Stomach (tissue), 4 donors: ENCODE measurements at regions not wholly inside any gene's neighbourhood (a gene's known extent, or its start where the extent isn't known, plus 50 kb on each side); places are given as distances from the start of the nearest gene placed in this dataset.

Experiments
- CTCF ChIP-seq, 7 experiments: fragments of 450-650 bp in 4 of 7; fragments of 200-600 bp in 3 of 7; sonication (generic) in 3 of 7; IDR thresholded peaks; one replicate each; pipeline ENCODE4 v1.5.1; 2016 to 2019; ENCODE audit warnings: antibody characterized with exemption in 7 of 7, control low read depth in 2 of 7, mild to moderate bottlenecking in 1 of 7
- EP300 ChIP-seq: sonication (generic); formaldehyde crosslinking; IDR thresholded peaks from one replicate; pipeline ENCODE4 v1.6.1; 2017; ENCODE audit warnings: antibody characterized with exemption
- POLR2A ChIP-seq, 4 donors: fragments of 450-650 bp; IDR thresholded peaks; one replicate each; pipeline ENCODE4 v1.6.1; 2016; ENCODE audit warnings: antibody characterized with exemption in 4 of 4, control low read depth in 2 of 4, mild to moderate bottlenecking in 1 of 4, moderate library complexity in 1 of 4
- POLR2AphosphoS5 ChIP-seq, 3 donors: sonication (generic); formaldehyde crosslinking; IDR thresholded peaks; one replicate each; pipeline ENCODE4 v1.6.1; 2016; ENCODE audit warnings: antibody characterized with exemption in 3 of 3

GRCh38 chr21:24197132-24197643 lies 1410.1 kb downstream of the MRPL39 start:
- TF ChIP-seq POLR2AphosphoS5 (IDR thresholded peaks at IDR 0.05) (no peak), CTCF (IDR thresholded peaks at IDR 0.05) (no peak), EP300 (no peak), POLR2A (IDR thresholded peaks at IDR 0.05) (no peak)
